SU-DHL-6 (cell line): ENCODE measurements at regions not wholly inside any gene's neighbourhood (a gene's known extent, or its start where the extent isn't known, plus 50 kb on each side); places are given as distances from the start of the nearest gene placed in this dataset.

Experiments
- CTCF ChIP-seq: fragments of 200-600 bp; sonication (generic); IDR thresholded peaks from one replicate; pipeline ENCODE4 v1.5.1; 2017; ENCODE audit warnings: antibody characterized with exemption, mild to moderate bottlenecking, low read length, moderate library complexity; ENCODE audit not compliant: insufficient read depth, poor library complexity, severe bottlenecking
- EZH2phosphoT487 ChIP-seq: fragments of 200-600 bp; sonication (generic), shearing (Covaris generic); conservative IDR thresholded peaks from 2 replicates; pipeline ENCODE4 v1.6.1; 2018; ENCODE audit warnings: mild to moderate bottlenecking, antibody characterized with exemption, low read length, moderate library complexity, mixed read lengths

GRCh38 chr5:88606626-88607025 lies 276.4 kb downstream of the MEF2C start:
- TF ChIP-seq CTCF, result no peak
- TF ChIP-seq EZH2phosphoT487, result no peak
